Upper lobe of left lung (tissue), 4 donors: ENCODE measurements at regions not wholly inside any gene's neighbourhood (a gene's known extent, or its start where the extent isn't known, plus 50 kb on each side); places are given as distances from the start of the nearest gene placed in this dataset.
"Not testable (repeated sequence)": the region's sequence is repeated elsewhere in the genome, so short reads cannot be mapped to it uniquely, and the experiment has no call there.

Experiments used
- EP300 ChIP-seq, 4 donors: sonication (generic); formaldehyde crosslinking; IDR thresholded peaks; one replicate each; pipeline ENCODE4 v1.5.1; 2017; ENCODE audit warnings: antibody characterized with exemption in 4 of 4, control low read depth in 2 of 4
- POLR2AphosphoS5 ChIP-seq, 2 donors: sonication (generic); formaldehyde crosslinking; IDR thresholded peaks; one replicate each; pipeline ENCODE4 v1.5.1; 2017; ENCODE audit warnings: antibody characterized with exemption in 2 of 2
- TF ChIP-seq, protein P1 (sequence below), 6 experiments: fragments of 450-650 bp in 4 of 6; fragments of 200-600 bp in 2 of 6; sonication (generic) in 2 of 6; IDR thresholded peaks; one replicate each; pipeline ENCODE4 v1.5.1; 2016 to 2019; ENCODE audit warnings: antibody characterized with exemption in 6 of 6

DNA sequence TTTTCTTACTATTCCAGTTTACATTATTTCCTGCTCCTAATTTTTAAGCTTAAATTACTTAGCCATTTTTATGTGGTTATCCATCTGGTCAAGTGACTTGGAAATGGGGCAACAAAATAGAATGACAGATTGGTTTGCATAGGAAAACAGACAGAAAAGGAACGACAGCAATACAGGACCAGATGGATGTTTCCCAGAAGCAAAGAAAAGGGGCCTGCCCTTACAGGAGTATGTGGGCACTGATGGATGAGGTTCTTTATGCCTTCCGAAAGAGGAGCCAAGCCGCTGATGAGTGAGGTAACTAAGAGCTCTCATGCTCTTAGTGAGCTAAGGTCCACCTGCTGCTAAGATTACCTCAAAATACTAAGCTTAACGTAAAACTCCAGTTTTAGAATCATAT, 339.8 kb downstream of the CNTNAP3B start:
- TF ChIP-seq, protein P1, sequence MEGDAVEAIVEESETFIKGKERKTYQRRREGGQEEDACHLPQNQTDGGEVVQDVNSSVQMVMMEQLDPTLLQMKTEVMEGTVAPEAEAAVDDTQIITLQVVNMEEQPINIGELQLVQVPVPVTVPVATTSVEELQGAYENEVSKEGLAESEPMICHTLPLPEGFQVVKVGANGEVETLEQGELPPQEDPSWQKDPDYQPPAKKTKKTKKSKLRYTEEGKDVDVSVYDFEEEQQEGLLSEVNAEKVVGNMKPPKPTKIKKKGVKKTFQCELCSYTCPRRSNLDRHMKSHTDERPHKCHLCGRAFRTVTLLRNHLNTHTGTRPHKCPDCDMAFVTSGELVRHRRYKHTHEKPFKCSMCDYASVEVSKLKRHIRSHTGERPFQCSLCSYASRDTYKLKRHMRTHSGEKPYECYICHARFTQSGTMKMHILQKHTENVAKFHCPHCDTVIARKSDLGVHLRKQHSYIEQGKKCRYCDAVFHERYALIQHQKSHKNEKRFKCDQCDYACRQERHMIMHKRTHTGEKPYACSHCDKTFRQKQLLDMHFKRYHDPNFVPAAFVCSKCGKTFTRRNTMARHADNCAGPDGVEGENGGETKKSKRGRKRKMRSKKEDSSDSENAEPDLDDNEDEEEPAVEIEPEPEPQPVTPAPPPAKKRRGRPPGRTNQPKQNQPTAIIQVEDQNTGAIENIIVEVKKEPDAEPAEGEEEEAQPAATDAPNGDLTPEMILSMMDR (IDR thresholded peaks at IDR 0.05): not testable (repeated sequence)
- not testable (repeated sequence) for TF ChIP-seq POLR2AphosphoS5, EP300 (IDR thresholded peaks at IDR 0.05)
